SH-SY5Y (cell line): ENCODE measurements at regions not wholly inside any gene's neighbourhood (a gene's known extent, or its start where the extent isn't known, plus 50 kb on each side); places are given as distances from the start of the nearest gene placed in this dataset.

Experiments used
- GATA2 ChIP-seq: IDR thresholded peaks from 2 replicates; pipeline ENCODE4 v1.6.1; 2011; ENCODE audit warnings: mild to moderate bottlenecking, low read depth, low read length
- GATA3 ChIP-seq: IDR thresholded peaks from 2 replicates; pipeline ENCODE4 v1.6.1; 2011; ENCODE audit warnings: low read depth, mild to moderate bottlenecking, low read length, moderate library complexity

- no peak for TF ChIP-seq GATA3
- TF ChIP-seq GATA2 = no peak
These were observed 107.9 kb downstream of the S1PR1 start for GRCh38 chr1:101344745-101345144.
